SU-DHL-6 (cell line): ENCODE measurements at regions not wholly inside any gene's neighbourhood (a gene's known extent, or its start where the extent isn't known, plus 50 kb on each side); places are given as distances from the start of the nearest gene placed in this dataset.
"Not testable (repeated sequence)": the region's sequence is repeated elsewhere in the genome, so short reads cannot be mapped to it uniquely, and the experiment has no call there.

Experiments used
- H2AFZ ChIP-seq: fragments of 200-600 bp; sonication (generic); 2 replicates; pipeline ENCODE4 v1.6.1; 2014; ENCODE audit warnings: low read depth, mild to moderate bottlenecking, moderate library complexity, mixed read lengths, antibody characterized with exemption, low read length; ENCODE audit not compliant: severe bottlenecking
- H3F3A ChIP-seq: fragments of 200-600 bp; shearing (Covaris generic); 2 replicates; pipeline ENCODE4 v1.6.0; 2016; ENCODE audit warnings: antibody characterized with exemption, mild to moderate bottlenecking; ENCODE audit not compliant: insufficient read depth
- H3K27ac ChIP-seq: fragments of 200-600 bp; sonication (generic); 2 replicates; pipeline ENCODE4 v1.5.1; 2016; ENCODE audit warnings: low read depth, mild to moderate bottlenecking, low read length, moderate library complexity, mixed read lengths
- H3K27me3 ChIP-seq: fragments of 200-600 bp; sonication (generic), shearing (Covaris generic); 2 replicates; pipeline ENCODE4 v1.6.0; 2014; ENCODE audit warnings: mild to moderate bottlenecking, low read length
- H3K36me3 ChIP-seq: fragments of 200-600 bp; sonication (generic); 2 replicates; pipeline ENCODE4 v1.6.1; 2014; ENCODE audit warnings: mild to moderate bottlenecking, low read length, mixed read lengths
- H3K4me2 ChIP-seq: fragments of 300-600, 200-600 bp; shearing (Covaris generic), sonication (generic); 2 replicates; pipeline ENCODE4 v1.6.0; 2014; ENCODE audit warnings: low read length, low read depth, mild to moderate bottlenecking; ENCODE audit not compliant: poor library complexity, severe bottlenecking
- H3K4me3 ChIP-seq: fragments of 200-600 bp; sonication (generic); 2 replicates; pipeline ENCODE4 v1.5.1; 2014; ENCODE audit warnings: antibody characterized with exemption, low read length, mild to moderate bottlenecking, mixed read lengths; ENCODE audit not compliant: insufficient read depth, poor library complexity, severe bottlenecking
- H3K79me2 ChIP-seq: fragments of 200-600 bp; sonication (generic); 2 replicates; pipeline ENCODE4 v1.6.1; 2014; ENCODE audit warnings: mild to moderate bottlenecking, low read length, moderate library complexity; ENCODE audit not compliant: insufficient read depth
- H3K9ac ChIP-seq: fragments of 200-600 bp; sonication (generic); 2 replicates; pipeline ENCODE4 v1.7.0; 2014; ENCODE audit warnings: mild to moderate bottlenecking, low read length
- H3K9me2 ChIP-seq: fragments of 200-600 bp; sonication (generic); replicated peaks from 2 replicates; pipeline ENCODE4 v1.6.1; 2014; ENCODE audit warnings: low read length; ENCODE audit not compliant: insufficient read depth
- H3K9me3 ChIP-seq: fragments of 200-600 bp; sonication (generic); 2 replicates; pipeline ENCODE4 v1.6.1; 2014; ENCODE audit warnings: low read length, mixed read lengths; ENCODE audit not compliant: insufficient read depth
- H4K20me1 ChIP-seq: fragments of 200-600 bp; sonication (generic); 2 replicates; pipeline ENCODE4 v1.6.1; 2014; ENCODE audit warnings: low read depth, mild to moderate bottlenecking, antibody characterized with exemption, low read length, moderate library complexity, mixed read lengths

- H3K4me2 ChIP-seq, H2AFZ ChIP-seq, H3K79me2 ChIP-seq, H3K27ac ChIP-seq, H3K36me3 ChIP-seq, H3K9me3 ChIP-seq, H4K20me1 ChIP-seq, H3F3A ChIP-seq, H3K4me3 ChIP-seq, H3K9me2 ChIP-seq, H3K9ac ChIP-seq, H3K27me3 ChIP-seq: not testable (repeated sequence)
Measured at GRCh38 chr15:32513378-32513777, 57.9 kb upstream of the GOLGA8O start.

- not testable (repeated sequence) for H3K79me2 ChIP-seq, H3K9me2 ChIP-seq, H3F3A ChIP-seq, H4K20me1 ChIP-seq, H3K36me3 ChIP-seq, H3K4me3 ChIP-seq, H3K27ac ChIP-seq, H3K9ac ChIP-seq, H2AFZ ChIP-seq, H3K4me2 ChIP-seq, H3K9me3 ChIP-seq, H3K27me3 ChIP-seq
Measured at GRCh38 chr15:32510027-32510426, 54.6 kb upstream of the GOLGA8O start.

DNA sequence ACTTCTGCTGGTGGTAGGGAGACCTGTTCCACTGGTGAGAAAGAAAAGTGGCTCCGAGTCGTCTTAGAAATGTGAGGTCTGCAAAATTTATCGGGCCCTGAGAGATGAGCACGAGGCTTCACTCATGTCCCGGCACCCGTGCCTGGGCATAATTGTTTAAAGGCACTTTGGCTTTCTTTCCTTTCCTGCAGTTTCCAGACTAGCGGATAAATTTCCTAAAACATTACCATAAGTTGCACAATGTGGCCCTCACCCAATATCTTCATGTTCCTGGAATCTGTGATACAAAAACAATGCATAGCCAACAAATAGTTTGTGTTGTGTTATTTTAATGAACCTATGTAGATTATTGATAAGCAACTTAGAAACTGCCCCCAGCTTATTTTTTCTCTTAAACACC lies 52.6 kb upstream of the GOLGA8O start:
- H3K79me2 ChIP-seq, H3K27ac ChIP-seq, H3K4me3 ChIP-seq, H3K9me3 ChIP-seq, H4K20me1 ChIP-seq, H3K9me2 ChIP-seq, H3K36me3 ChIP-seq, H3K9ac ChIP-seq, H2AFZ ChIP-seq, H3K27me3 ChIP-seq, H3F3A ChIP-seq, H3K4me2 ChIP-seq: not testable (repeated sequence)

- H2AFZ ChIP-seq, H3K27me3 ChIP-seq, H3K9me2 ChIP-seq, H3K79me2 ChIP-seq, H3K4me3 ChIP-seq, H3K27ac ChIP-seq, H3F3A ChIP-seq, H3K9ac ChIP-seq, H3K4me2 ChIP-seq, H3K36me3 ChIP-seq, H4K20me1 ChIP-seq, H3K9me3 ChIP-seq: not testable (repeated sequence)
Measured at GRCh38 chr15:32506787-32507186, 51.4 kb upstream of the GOLGA8O start.

DNA sequence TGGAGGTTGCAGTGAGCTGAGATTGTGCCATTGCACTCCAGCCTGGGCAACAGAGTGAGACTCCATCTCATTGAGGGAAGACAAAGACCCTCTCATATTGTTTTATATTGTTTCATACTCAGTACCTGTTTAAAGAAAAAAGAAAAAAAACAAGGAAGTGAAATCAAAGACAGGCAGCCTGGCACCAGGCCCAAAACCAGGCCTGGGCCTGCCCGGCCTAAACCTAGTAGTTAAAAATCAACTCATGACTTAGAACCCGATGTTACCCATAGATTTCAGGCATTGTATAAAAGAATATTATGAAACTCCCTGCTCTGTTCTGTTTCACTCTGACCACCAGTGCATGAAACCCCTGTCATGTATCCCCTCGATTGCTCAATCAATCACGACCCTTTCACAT lies 50.2 kb upstream of the GOLGA8O start:
- not testable (repeated sequence) for H3K9ac ChIP-seq, H3F3A ChIP-seq, H3K9me2 ChIP-seq, H3K4me3 ChIP-seq, H3K4me2 ChIP-seq, H3K9me3 ChIP-seq, H3K27ac ChIP-seq, H4K20me1 ChIP-seq, H3K79me2 ChIP-seq, H2AFZ ChIP-seq, H3K36me3 ChIP-seq, H3K27me3 ChIP-seq
